ENCODE measurements at regions not wholly inside any gene's neighbourhood (a gene's known extent, or its start where the extent isn't known, plus 50 kb on each side); places are given as distances from the start of the nearest gene placed in this dataset.
"Not testable (repeated sequence)": the region's sequence is repeated elsewhere in the genome, so short reads cannot be mapped to it uniquely, and the experiment has no call there.

- no peak for DNase-seq
Measured at GRCh38 chr5:25764733-25765132, 1120.0 kb upstream of the CDH10 start.

- no peak for DNase-seq
Measured at GRCh38 chr5:25763781-25764180, 1119.0 kb upstream of the CDH10 start.

- no peak for DNase-seq
Measured at GRCh38 chr5:25754895-25755294, 1110.1 kb upstream of the CDH10 start.

- no peak for DNase-seq
Measured at GRCh38 chr5:25744908-25745307, 1100.1 kb upstream of the CDH10 start.

GRCh38 chr5:25716680-25717079 is 1071.9 kb upstream of the CDH10 start:
- DNase-seq, result no peak

GRCh38 chr5:25713259-25713658 is 1068.5 kb upstream of the CDH10 start:
- no peak for DNase-seq

GRCh38 chr5:25707093-25707492 is 1062.3 kb upstream of the CDH10 start:
- DNase-seq, result no peak

GRCh38 chr5:25701936-25702335 is 1057.2 kb upstream of the CDH10 start:
- no peak for DNase-seq

- DNase-seq, result no peak
Measured at GRCh38 chr5:25694801-25695200, 1050.0 kb upstream of the CDH10 start.

- no peak for DNase-seq
Measured at GRCh38 chr5:25688156-25688555, 1043.4 kb upstream of the CDH10 start.

- DNase-seq, result no peak
Measured at GRCh38 chr5:25669645-25670401, 1025.0 kb upstream of the CDH10 start.

- DNase-seq, result no peak
Measured at GRCh38 chr5:25662610-25663009, 1017.8 kb upstream of the CDH10 start.

GRCh38 chr5:25650316-25650715 is 1005.5 kb upstream of the CDH10 start:
- not testable (repeated sequence) for DNase-seq

- no peak for DNase-seq
Measured at GRCh38 chr5:25649628-25650265, 1005.0 kb upstream of the CDH10 start.

- DNase-seq, result no peak
Measured at GRCh38 chr5:25646421-25647341, 1001.9 kb upstream of the CDH10 start.

- DNase-seq, result no peak
Measured at GRCh38 chr5:25641124-25641523, 996.3 kb upstream of the CDH10 start.

GRCh38 chr5:25619273-25619672 is 974.5 kb upstream of the CDH10 start:
- no peak for DNase-seq

GRCh38 chr5:25618821-25619220 is 974.0 kb upstream of the CDH10 start:
- no peak for DNase-seq

- no peak for DNase-seq
Measured at GRCh38 chr5:25614466-25614865, 969.7 kb upstream of the CDH10 start.

GRCh38 chr5:25604681-25605080 is 959.9 kb upstream of the CDH10 start:
- no peak for DNase-seq

GRCh38 chr5:25579111-25579510 is 934.3 kb upstream of the CDH10 start:
- DNase-seq, result no peak

GRCh38 chr5:25573691-25574090 is 928.9 kb upstream of the CDH10 start:
- no peak for DNase-seq

- no peak for DNase-seq
Measured at GRCh38 chr5:25570067-25570583, 925.3 kb upstream of the CDH10 start.
